ENCODE measurements at regions not wholly inside any gene's neighbourhood (a gene's known extent, or its start where the extent isn't known, plus 50 kb on each side); places are given as distances from the start of the nearest gene placed in this dataset.

DNA sequence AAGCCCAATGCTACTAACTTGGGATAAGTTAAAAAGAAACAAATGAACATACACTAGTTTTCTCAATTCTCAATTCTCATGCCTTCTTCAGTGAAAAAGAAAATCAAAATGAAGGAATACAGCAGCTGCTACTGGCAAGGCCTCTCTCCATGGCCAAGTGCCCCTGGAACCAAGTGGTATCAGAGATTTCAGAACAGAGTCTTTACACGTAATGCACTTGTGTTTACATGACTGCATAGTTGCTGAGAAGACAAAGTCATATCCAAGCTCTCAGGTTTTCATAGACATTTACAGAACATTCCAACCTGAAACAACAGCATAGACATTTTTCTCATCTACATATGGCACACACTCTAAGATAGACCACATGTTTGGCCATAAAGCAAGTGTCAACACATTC is 789.9 kb downstream of the CBLN2 start:
- DNase-seq (ENCODE audit: low read depth): no peak

DNA sequence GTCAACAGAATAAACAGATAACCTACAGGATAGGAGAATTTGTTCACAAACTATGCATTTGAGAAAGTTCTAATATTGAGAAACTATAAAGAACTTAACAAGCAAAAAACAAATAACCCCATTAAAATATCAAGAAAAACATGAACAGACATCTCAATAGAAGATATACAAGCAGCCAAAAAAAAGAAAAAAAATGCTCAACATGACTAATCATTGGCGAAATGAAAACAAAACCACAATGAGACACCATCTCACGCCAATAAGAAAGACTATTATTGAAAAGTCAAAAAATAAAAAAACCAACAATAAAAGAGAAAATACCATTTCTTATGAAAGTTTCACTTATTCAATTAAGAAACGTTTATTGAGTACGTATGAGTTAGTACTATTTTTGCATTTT is 800.5 kb downstream of the CBLN2 start:
- no peak for DNase-seq (ENCODE audit: low read depth)

DNA sequence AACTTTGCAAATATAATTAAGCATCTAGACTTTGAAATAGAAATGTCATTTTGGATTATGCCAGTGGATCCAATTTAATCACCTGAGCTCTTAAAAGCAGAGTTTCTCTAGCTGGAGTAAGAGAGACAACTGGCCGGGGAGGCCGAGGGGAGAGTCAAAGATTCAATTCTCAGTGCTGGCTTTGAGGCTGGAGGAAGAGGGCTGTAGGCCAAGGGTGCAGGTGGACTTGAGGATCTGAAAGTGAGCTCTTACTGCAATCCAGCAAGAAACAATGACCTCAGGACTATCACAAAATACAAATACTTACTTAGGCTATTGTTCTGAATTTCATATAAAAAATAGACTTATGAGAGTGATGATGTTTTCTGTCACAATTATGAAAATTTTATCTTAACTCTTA is 814.5 kb downstream of the CBLN2 start:
- no peak for DNase-seq (ENCODE audit: low read depth)

DNA sequence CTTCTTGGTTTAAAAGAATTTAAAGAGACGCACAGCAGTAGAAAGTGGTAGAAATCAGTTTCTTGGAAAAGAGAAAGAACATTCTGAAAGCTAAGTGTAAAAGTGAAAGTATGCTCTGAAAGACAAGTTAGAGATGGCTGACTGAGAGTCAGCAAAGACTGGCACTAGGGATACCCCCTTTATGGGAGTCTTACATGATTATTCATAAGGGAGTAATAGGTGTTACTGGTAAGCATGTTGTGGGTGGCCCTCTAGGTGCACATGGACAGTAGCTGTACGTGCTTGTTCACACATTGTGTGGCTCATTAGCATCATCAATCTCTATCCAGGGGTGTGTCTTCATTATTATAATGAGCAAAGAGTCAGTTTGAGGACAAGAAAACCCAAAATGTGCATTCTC is 816.2 kb downstream of the CBLN2 start:
- DNase-seq (ENCODE audit: low read depth): no peak

DNA sequence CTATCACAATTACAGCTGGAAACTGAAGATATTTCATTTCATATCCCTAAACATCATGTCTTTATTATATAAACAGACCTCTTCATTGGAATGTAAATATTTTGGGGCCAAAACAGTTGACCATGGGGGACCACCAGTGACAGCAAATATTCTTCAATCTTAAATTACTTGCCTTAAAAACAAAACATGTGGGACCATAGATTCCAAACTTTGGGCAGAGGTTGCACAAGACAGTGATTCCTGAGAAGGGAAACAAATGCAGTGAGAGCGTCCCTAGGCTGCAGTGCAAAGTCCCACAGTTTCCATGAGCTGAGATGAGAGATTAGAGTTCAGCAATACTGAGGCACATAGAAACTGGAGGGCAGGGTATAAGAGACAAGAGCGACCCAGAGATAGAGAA is 818.9 kb downstream of the CBLN2 start:
- no peak for DNase-seq (ENCODE audit: low read depth)

DNA sequence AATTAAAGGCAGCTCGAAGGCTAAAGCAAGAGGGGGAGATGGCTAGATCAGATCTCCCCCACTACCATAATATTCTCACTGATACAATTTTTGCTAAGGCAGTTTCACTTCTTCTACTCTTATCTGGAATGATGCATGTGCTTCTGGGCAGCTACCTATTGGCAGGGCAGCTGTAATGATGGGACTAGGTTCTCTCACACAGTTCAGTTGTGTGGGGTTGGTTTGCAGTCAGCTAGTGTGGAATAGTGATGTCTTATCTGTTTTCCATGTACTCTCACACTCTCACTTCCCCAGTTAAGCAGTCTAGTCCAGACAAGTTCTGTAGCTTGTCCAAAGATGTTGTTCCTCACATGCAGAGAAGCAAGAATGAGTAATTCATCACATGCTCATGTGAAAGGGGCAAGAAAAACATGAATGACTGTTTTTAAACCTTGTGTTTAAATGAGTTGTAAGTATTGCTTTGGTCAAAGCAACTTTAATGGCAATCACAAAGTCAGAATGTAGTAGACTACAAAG is 836.1 kb downstream of the CBLN2 start:
- DNase-seq (ENCODE audit: low read depth): no peak

DNA sequence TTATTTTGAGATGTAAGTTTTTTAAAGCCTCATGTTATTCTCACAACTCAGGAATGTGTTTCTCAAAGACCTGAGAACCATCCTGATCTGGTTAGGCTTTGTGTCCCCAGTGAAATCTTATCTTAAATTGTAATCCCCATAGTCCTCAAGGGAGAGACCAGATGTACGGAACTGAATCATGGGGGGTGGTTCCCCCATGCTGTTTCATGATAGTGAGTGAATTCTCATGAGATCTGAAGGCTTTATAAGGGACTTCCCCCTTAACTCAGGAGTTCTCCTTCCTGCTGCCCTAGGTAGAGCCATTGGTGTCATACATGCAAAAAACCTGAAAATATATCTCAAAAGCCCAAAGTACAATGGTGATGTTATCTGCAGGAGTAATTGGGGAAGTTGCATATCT is 836.7 kb downstream of the CBLN2 start:
- DNase-seq (ENCODE audit: low read depth): no peak

DNA sequence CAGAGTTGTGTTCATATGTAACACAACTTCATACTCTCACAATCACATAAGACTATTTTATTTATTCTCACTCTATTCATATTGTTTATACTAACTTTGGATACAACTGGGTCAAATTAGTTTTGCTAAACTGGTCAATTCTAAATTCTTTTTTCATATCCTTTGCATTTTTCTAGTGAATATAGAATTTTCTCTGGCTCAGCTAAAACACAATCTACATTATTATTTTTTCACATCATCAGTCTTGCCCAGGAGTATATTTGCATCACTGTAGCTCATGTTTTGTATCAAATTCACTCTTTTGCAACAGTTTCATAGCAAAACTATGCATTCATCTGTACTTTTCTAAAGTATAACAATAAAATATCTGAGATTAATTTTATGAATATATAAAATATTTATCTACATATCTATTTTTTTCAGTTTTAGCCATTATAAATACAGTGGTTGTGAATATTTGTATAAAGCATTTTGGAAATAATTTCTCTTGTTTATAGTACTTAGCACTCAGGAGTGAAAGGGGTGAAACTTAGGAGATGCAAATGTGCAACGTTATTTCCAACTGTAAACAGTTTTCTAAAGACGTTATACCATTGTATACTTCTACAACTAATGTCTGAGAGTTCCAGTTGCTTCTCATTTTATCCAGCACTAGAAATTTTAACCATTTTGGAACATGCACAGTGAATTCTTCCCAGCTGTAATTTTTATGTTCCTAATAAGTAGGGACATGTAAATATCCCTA is 854.6 kb downstream of the CBLN2 start:
- no peak for DNase-seq (ENCODE audit: low read depth)

DNA sequence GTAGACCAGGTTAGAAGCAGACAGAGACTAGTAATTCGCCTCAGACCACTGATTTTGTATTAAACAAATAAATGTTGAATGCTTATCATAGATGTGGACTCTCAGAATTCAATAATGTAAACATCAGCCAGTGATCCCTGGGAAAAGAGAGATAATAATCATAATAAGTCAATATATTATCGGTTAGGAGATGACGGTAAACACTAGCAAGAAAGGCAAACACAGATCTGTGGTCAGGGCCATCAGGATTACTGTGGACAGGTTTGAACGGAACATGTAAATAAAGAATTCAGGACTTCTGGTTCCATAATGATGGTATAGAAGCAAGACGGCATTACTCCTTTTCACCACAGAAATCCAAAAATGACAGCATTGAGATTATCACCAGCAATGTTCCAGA is 861.6 kb downstream of the CBLN2 start:
- no peak for DNase-seq (ENCODE audit: low read depth)

DNA sequence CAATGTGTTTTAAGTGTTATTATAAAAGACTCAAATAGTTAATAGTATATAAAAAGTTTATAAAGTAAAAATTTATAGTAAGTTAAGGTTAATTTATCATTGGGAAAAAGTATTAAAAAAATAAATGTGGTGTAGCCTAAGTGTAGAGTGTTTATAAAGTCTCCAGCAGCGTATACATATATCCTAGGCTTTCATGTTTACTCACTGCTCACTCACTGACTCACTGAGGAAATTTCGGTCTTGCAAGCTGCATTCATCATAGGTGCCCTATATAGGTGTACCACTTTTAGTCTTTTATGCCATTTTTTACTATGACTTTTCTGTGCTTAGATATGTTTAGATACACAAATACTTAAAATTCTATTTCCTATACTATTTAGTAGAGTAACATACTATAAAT is 866.0 kb downstream of the CBLN2 start:
- DNase-seq (ENCODE audit: low read depth): no peak

DNA sequence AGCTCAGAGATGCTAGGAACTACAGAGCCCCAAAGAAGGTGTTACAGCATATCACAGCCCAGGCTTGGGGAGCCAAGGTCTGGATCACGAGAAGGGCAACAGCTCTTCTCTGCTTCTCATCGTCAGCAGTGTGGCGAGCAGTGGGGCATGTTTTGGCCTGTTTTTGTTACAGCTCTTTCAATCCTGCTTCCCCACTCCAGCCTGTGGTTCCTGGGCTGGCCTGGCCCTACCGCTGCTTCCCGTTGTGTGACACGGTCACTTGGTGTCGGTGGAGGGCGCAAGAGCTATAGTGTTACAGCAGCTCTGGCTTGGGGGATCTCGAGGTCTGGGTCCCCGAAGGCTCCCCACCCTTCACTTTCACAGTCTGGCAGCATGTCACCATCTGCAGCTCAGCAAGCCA is 870.2 kb downstream of the CBLN2 start:
- no peak for DNase-seq (ENCODE audit: low read depth)

DNA sequence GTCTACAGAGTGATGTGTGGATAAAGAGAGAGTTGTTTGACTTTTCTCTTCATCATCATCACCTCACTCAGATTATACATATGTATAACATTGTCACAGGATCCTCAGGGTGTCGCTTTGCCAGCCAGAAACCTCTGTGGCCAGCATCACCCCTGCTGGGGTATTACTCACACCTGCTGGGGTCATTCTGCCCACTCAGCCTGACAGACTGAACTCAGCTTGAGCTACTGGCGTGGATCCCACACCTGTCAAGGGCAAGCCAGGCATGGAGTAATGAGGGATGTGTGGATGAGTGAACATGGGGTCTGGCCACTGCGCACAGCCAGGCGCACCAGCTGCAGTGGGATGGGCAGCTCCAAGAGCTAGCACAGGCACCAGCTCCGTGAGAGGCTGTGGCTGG is 870.6 kb downstream of the CBLN2 start:
- no peak for DNase-seq (ENCODE audit: low read depth)

DNA sequence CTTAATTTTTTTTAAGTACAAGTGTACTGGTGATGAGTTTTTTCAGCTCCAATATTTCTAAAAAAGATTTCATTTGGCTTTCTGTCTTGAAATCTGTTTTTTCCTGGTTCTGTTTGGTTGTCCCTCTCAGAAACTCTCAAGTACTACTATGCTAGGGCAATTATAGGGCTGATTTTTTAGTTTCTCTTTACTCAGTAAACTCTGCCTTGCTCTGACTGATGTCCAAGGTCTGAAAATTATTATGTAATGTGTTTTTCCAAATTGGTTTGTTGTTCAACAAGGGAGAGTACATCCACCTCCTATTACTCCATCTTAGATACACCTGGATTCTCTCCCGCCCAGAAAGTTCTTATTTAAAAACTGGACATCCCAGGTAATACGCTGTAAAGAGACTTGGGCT is 877.7 kb downstream of the CBLN2 start:
- DNase-seq (ENCODE audit: low read depth): no peak

DNA sequence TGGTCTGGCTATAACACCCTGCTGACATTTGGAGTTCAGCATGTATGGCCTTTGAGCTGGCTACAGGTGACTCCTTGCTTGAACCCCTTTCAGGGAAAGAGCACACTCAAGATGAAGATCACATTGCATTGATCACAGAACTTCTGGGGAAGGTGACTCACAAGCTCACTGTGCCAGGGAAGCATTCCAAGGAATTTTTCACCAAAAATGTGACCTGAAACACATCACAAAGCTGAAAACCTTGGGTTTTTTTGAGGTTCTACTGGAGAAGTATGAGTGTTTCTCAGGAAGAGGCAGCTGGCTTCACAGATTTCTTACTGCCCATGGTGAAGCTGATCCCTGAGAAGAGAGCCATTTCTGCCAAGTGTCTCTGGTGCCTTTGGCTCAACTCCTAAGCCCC is 879.0 kb downstream of the CBLN2 start:
- no peak for DNase-seq (ENCODE audit: low read depth)

DNA sequence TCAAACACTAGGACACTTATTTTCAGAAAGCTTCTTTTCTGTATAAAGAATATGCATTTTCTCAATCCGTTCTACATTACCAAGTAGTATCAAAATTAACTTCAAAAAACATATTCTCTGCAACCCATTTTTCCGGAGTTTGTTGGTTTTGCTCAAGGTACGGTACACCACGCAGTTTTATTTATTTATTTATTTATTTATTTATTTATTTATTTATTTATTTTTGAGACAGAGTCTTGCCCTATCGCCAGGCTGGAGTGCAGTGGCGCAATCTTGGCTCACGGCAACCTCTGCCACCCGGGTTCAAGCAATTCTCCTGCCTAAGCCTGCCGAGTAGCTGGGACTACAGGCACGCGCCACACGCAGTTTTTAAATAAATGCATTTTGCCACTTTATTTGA is 900.3 kb downstream of the CBLN2 start:
- no peak for DNase-seq (ENCODE audit: low read depth)

DNA sequence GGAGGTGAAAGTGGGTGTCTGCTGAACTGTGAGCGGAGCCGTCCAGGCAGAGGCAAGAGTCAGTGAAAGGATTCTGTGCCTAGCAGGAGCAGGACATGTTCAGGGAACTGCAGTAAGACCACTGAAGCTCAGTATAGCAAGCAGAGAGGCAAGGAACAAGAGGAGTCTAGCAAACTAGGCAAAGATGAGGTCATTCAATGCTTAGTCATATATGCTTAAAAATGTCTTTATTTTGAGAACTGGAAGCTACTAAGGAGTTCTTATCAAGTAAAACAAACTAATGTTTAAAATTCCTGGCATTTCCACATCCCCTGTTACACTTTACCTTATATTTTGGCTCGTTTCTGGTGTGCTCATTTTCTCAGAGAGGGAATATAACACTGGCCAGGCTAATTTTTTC is 913.4 kb downstream of the CBLN2 start:
- no peak for DNase-seq (ENCODE audit: low read depth)

DNA sequence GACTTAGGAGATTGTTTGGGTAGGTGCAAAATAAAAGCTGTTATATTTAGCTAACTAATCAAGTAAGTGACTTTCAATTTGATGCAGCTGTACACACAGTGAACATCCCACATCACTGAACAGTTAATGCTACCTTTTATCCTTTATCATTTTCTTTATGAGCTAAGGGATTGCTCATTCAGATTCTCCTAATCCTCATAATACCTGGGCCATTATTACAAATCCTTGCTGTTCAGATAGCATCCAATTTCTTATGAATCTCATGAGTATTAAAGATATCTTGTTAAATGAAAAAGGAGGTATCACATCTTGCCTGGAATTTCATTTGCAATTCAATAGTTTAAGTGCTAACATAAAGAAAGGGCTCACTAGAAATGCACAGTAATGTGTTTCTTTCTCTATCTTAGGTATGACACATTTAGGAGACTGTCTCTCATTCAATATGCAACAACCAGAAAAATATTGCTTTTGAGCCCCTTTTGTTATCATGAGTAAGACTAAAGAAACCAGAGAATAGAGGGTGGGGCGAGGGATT is 918.5 kb downstream of the CBLN2 start:
- DNase-seq (ENCODE audit: low read depth): no peak

DNA sequence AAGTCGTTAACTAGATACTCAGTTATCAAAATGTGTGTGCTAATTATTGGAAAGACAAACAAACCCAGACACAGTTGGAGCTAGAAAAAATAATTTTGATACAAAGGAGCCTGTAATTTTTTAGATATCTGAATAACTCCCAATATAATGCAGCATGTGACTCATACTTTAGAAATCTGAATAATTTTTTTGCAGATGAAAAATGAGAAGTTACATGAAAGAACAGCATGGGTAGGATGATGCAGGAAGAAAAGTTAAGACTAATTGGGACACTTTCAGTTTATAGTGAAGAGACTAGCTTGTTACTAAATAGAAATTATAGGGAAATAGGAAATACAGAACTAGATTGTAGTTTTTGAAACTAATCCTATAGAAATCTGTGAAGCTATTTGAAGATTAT is 945.8 kb downstream of the CBLN2 start:
- no peak for DNase-seq (ENCODE audit: low read depth)

DNA sequence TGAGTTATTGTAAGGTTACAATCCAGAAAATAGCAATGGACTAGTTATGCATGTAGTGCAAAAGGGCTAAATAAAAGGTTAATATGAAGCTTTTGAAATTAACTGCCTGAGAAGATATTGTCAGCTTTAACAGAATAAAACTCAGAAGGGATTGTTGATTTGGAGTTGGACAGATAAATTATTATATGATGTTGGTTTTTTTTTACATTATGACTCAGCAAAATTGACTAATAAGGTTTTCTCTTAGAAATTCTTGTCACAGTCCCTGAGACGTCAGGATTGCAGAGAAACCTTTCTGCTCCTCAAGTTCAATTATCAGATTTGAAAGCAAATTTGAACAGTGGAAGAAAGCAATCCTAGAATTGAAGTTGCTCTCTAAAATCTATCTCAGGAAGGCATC is 946.9 kb downstream of the CBLN2 start:
- no peak for DNase-seq (ENCODE audit: low read depth)

DNA sequence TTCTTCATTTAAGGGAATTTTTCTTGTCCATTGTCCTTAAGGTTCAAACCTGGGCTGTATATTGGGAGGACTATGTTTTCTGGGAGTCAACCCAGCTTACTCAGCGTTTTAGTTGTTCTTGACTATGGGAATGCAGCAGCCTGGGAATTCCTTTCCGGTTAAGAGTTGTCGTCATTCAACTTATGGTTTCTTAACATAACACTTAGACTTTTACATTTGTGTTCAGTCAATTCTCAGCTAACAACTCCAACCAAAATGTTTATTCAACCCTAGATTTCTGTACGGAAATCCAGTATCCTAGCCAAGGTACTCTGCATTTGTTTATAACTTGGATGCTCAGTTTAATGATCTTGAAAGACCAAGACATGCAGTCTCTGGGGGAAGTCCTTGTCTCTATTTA is 960.9 kb downstream of the CBLN2 start:
- DNase-seq (ENCODE audit: low read depth): no peak

DNA sequence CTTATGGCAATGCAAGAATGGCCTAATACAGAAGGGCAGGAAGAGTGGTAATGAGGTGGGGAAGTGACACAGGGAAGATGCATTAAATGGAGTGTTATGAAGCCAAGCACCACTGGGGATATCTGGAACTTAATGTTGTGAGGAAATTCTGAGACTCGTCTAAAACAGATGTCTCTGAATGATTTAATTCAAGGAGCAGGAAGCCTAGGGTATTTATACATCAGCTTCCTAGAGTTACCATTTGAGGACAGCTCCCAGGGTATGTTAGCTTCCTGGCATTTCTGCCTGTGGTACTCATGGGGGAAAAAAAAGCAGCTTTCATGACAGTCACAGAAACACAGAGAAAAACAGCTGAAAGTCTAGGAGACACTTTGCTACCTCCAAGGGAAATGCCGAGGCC is 989.5 kb downstream of the CBLN2 start:
- no peak for DNase-seq (ENCODE audit: low read depth)

DNA sequence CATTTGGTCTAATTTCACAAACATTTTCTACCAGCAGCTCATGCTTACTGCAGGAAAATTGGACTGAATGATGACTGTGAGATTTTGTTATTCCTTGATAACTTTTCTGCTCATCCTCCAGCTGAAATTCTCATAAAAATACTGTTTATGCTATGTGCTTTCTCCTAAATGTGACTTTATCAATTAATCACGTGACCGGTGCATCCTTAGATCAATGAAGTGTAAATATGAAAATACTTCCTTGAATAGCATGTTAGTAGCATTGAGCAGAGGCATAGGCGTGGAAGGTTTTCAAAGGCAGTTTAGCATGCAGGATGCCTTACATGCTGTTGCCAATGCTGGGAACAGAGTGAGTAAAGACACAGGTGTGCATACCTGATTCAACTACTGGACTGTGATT is 1002.5 kb downstream of the CBLN2 start:
- DNase-seq (ENCODE audit: low read depth): no peak

DNA sequence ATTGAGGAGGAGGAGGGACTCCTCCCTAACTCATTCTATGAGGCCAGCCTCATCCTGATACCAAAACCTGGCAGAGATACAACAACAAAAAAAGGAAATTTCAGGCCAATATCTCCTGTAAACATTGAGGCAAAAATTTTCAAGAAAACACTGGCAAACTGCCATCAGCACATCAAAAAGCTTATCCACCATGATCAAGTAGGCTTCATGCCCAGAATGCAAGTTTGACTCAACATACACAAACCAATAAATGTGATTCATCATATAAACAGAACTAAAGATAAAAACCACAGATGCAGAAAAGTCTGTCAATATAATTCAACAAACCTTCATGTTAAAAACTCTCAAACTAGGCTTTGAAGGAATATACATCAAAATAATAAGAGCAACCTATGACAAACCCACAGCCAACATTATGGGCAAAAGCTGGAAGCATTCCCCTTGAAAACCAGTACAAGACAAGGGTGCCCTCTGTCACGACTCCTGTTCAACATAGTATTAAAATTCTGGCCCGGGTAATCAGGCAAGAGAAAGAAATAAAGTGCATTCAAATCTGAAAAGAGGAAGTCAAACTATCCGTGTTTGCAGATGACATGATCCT is 1014.3 kb downstream of the CBLN2 start:
- DNase-seq (ENCODE audit: low read depth): no peak
